DOHH2 (cell line): ENCODE measurements at regions not wholly inside any gene's neighbourhood (a gene's known extent, or its start where the extent isn't known, plus 50 kb on each side); places are given as distances from the start of the nearest gene placed in this dataset.
A peak's percentile ranks its signal among the peaks of the same experiment; 100 is the strongest.

Experiments used
- H3F3A ChIP-seq: fragments of 200-600 bp; sonication (generic), shearing (Covaris generic); 2 replicates; pipeline ENCODE4 v1.6.0; 2016; ENCODE audit warnings: antibody characterized with exemption, mild to moderate bottlenecking; ENCODE audit not compliant: control insufficient read depth, insufficient read depth
- H3K27ac ChIP-seq: fragments of 200-600 bp; sonication (generic); 2 replicates; pipeline ENCODE4 v1.5.1; 2014; ENCODE audit warnings: low read depth, mild to moderate bottlenecking, low read length, moderate library complexity
- H3K27me3 ChIP-seq: fragments of 200-600 bp; sonication (generic); 2 replicates; pipeline ENCODE4 v1.6.1; 2014; ENCODE audit warnings: mild to moderate bottlenecking, low read length, mixed read lengths; ENCODE audit not compliant: control insufficient read depth
- H3K36me3 ChIP-seq: fragments of 200-600 bp; sonication (generic); 2 replicates; pipeline ENCODE4 v1.6.1; 2014; ENCODE audit warnings: mild to moderate bottlenecking, low read length, moderate library complexity, mixed read lengths; ENCODE audit not compliant: control insufficient read depth
- H3K4me1 ChIP-seq: fragments of 200-600 bp; sonication (generic); 2 replicates; pipeline ENCODE4 v1.6.1; 2014; ENCODE audit warnings: mild to moderate bottlenecking, low read length, mixed read lengths; ENCODE audit not compliant: control insufficient read depth
- H3K4me2 ChIP-seq: fragments of 200-600 bp; sonication (generic); 2 replicates; pipeline ENCODE4 v1.6.0; 2014; ENCODE audit warnings: mild to moderate bottlenecking, low read length, moderate library complexity
- H3K4me3 ChIP-seq: fragments of 200-600 bp; sonication (generic); 2 replicates; pipeline ENCODE4 v1.5.1; 2014; ENCODE audit warnings: mild to moderate bottlenecking, low read length, mixed read lengths
- H3K79me2 ChIP-seq: fragments of 200-600 bp; sonication (generic); 2 replicates; pipeline ENCODE4 v1.6.1; 2014; ENCODE audit warnings: mild to moderate bottlenecking, low read length, mixed read lengths; ENCODE audit not compliant: control insufficient read depth
- H3K9me2 ChIP-seq: fragments of 200-600 bp; sonication (generic); replicated peaks from 2 replicates; pipeline ENCODE4 v1.6.1; 2014; ENCODE audit warnings: mild to moderate bottlenecking, low read length, mixed read lengths; ENCODE audit not compliant: control insufficient read depth
- H3K9me3 ChIP-seq: fragments of 200-600 bp; sonication (generic); 2 replicates; pipeline ENCODE4 v1.6.1; 2014; ENCODE audit warnings: antibody characterized with exemption, low read length, mixed read lengths; ENCODE audit not compliant: control insufficient read depth, insufficient read depth
- H4K20me1 ChIP-seq: fragments of 200-600 bp; sonication (generic); 2 replicates; pipeline ENCODE4 v1.6.0; 2014; ENCODE audit warnings: low read depth, mild to moderate bottlenecking, antibody characterized with exemption, low read length, moderate library complexity; ENCODE audit not compliant: control insufficient read depth, insufficient read depth
- CTCF ChIP-seq: fragments of 200-600 bp; sonication (generic); IDR thresholded peaks from one replicate; pipeline ENCODE4 v1.5.1; 2014; ENCODE audit warnings: antibody characterized with exemption, mild to moderate bottlenecking, low read depth, low read length; ENCODE audit not compliant: poor library complexity, severe bottlenecking
- EZH2phosphoT487 ChIP-seq: fragments of 200-600 bp; sonication (generic); IDR thresholded peaks from 2 replicates; pipeline ENCODE4 v1.6.1; 2017; ENCODE audit warnings: borderline replicate concordance, mild to moderate bottlenecking, antibody characterized with exemption, low read length, moderate library complexity, mixed read lengths

GRCh38 chr5:40046792-40047191, 622.0 kb upstream of the DAB2 start:
- Histone ChIP-seq H4K20me1 (no peaks in the 10 kb centered on the region), H3K27ac (no peak overlapping the region), H3K4me2 (no peak overlapping the region), H3K4me3 (no peak overlapping the region), H3K79me2 (no peaks in the 10 kb centered on the region), H3K9me3 (no peaks in the 10 kb centered on the region), H3K9me2 (no peaks in the 10 kb centered on the region), H3F3A (no peaks in the 10 kb centered on the region), H3K4me1 (peaks cover 25% of the 10 kb centered on the region), H3K36me3 (no peaks in the 10 kb centered on the region), H3K27me3 (no peaks in the 10 kb centered on the region)
- TF ChIP-seq CTCF (no peak), EZH2phosphoT487 (no peak)

GRCh38 chr5:40045429-40045828, 620.6 kb upstream of the DAB2 start:
- no peaks in the 10 kb centered on the region for H4K20me1 ChIP-seq
- H3K36me3 ChIP-seq = no peaks in the 10 kb centered on the region
- TF ChIP-seq CTCF (no peak), EZH2phosphoT487 (no peak)
- peak overlapping the region; percentile 45 for H3K4me3 ChIP-seq
- H3K27ac ChIP-seq = peak overlapping the region; percentile 51
- H3K4me1 ChIP-seq = peaks cover 25% of the 10 kb centered on the region
- H3K4me2 ChIP-seq = peak overlapping the region; percentile 60
- H3K9me2 ChIP-seq = no peaks in the 10 kb centered on the region
- no peaks in the 10 kb centered on the region for H3F3A ChIP-seq
- no peaks in the 10 kb centered on the region for H3K79me2 ChIP-seq
- H3K9me3 ChIP-seq = no peaks in the 10 kb centered on the region
- H3K27me3 ChIP-seq = no peaks in the 10 kb centered on the region

GRCh38 chr5:40043916-40044315, 619.1 kb upstream of the DAB2 start:
- peaks cover 25% of the 10 kb centered on the region for H3K4me1 ChIP-seq
- no peaks in the 10 kb centered on the region for H4K20me1 ChIP-seq
- no peaks in the 10 kb centered on the region for H3K9me2 ChIP-seq
- no peak overlapping the region for H3K4me3 ChIP-seq
- H3K27me3 ChIP-seq = no peaks in the 10 kb centered on the region
- no peaks in the 10 kb centered on the region for H3F3A ChIP-seq
- no peak overlapping the region for H3K27ac ChIP-seq
- no peaks in the 10 kb centered on the region for H3K79me2 ChIP-seq
- H3K4me2 ChIP-seq = no peak overlapping the region
- H3K9me3 ChIP-seq = no peaks in the 10 kb centered on the region
- H3K36me3 ChIP-seq = no peaks in the 10 kb centered on the region
- TF ChIP-seq EZH2phosphoT487 = no peak
- TF ChIP-seq CTCF = no peak

- H3K79me2 ChIP-seq = no peaks in the 10 kb centered on the region
- no peaks in the 10 kb centered on the region for H3K27me3 ChIP-seq
These were observed 616.7 kb upstream of the DAB2 start for GRCh38 chr5:40041452-40041851.

More at GRCh38 chr5:40041452-40041851, 616.7 kb upstream of the DAB2 start:
- Histone ChIP-seq H4K20me1 (no peaks in the 10 kb centered on the region), H3K4me2 (no peak overlapping the region), H3K4me1 (peaks cover 20% of the 10 kb centered on the region), H3K27ac (no peak overlapping the region), H3F3A (no peaks in the 10 kb centered on the region), H3K9me2 (no peaks in the 10 kb centered on the region), H3K4me3 (no peak overlapping the region), H3K9me3 (no peaks in the 10 kb centered on the region), H3K36me3 (no peaks in the 10 kb centered on the region)
- TF ChIP-seq EZH2phosphoT487 = no peak
